ENCODE measurements at regions not wholly inside any gene's neighbourhood (a gene's known extent, or its start where the extent isn't known, plus 50 kb on each side); places are given as distances from the start of the nearest gene placed in this dataset.

DNA sequence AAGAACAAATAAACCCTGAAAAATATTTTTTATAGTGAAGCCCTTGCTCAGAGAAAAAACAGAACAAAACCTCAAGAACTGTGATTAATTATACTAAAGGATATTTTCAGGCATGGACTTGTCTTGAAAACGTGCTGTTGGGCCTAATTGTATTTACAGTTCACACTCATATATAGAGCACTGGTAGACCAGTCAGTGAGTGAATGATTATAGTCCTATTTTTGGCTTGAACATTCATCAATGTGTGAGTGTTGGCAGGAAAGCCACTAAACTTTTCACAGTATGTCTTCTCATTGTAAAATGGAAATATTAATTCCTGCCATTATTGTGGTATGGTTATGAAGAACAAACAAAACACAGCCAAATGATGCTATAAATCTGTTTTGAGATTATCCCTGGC lies 462.8 kb downstream of the KCNA4 start:
- POLR2A ChIA-PET = no interaction called here
- H3K4me2 ChIP-seq (replicated peaks; ENCODE audit: low read depth, low read length, poor library complexity, severe bottlenecking) = no peak overlapping the region
- no peaks in the 10 kb centered on the region for H3K4me1 ChIP-seq (ENCODE audit: control insufficient read depth in 2 of 2, insufficient read depth in 2 of 2, low read length in 2 of 2)
- intact Hi-C loops (cut with micrococcal nuclease) = no loop called here
- H3K79me2 ChIP-seq (ENCODE audit: control insufficient read depth, insufficient read depth, low read length) = no peaks in the 10 kb centered on the region
- WGBS (ENCODE audit: insufficient coverage) = no CpG with 5 or more reads among the region's 1 CpG
- no peaks in the 10 kb centered on the region for H4K20me1 ChIP-seq (ENCODE audit: control insufficient read depth, insufficient read depth, low read length, poor library complexity, severe bottlenecking)
- TF ChIP-seq EZH2 (IDR thresholded peaks at IDR 0.05; ENCODE audit: borderline replicate concordance, insufficient read depth, low read depth, low read length, poor library complexity, severe bottlenecking) = no peak
- TF ChIP-seq, protein P1, sequence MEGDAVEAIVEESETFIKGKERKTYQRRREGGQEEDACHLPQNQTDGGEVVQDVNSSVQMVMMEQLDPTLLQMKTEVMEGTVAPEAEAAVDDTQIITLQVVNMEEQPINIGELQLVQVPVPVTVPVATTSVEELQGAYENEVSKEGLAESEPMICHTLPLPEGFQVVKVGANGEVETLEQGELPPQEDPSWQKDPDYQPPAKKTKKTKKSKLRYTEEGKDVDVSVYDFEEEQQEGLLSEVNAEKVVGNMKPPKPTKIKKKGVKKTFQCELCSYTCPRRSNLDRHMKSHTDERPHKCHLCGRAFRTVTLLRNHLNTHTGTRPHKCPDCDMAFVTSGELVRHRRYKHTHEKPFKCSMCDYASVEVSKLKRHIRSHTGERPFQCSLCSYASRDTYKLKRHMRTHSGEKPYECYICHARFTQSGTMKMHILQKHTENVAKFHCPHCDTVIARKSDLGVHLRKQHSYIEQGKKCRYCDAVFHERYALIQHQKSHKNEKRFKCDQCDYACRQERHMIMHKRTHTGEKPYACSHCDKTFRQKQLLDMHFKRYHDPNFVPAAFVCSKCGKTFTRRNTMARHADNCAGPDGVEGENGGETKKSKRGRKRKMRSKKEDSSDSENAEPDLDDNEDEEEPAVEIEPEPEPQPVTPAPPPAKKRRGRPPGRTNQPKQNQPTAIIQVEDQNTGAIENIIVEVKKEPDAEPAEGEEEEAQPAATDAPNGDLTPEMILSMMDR (IDR thresholded peaks at IDR 0.05) = no peak
- no peak overlapping the region for H2AFZ ChIP-seq (ENCODE audit: insufficient read depth, low read depth, low read length, poor library complexity, severe bottlenecking)
- ATAC-seq (ENCODE audit: low read depth) = no peak
- Mint-ChIP-seq H3K27me3 (no peaks in the 10 kb centered on the region), H3K9me3 (ENCODE audit: insufficient read depth) (no peaks in the 10 kb centered on the region), H3K27ac (no peak overlapping the region), H3K4me3 (no peak overlapping the region), H3K4me1 (no peaks in the 10 kb centered on the region)
- DNase-seq = no peak
- CTCF ChIA-PET = no interaction called here
- H3K27me3 ChIP-seq (replicated peaks in 1 of 4; ENCODE audit: control extremely low read depth in 1 of 4, control insufficient read depth in 3 of 4, insufficient read depth in 4 of 4, low read length in 3 of 4) = no peaks in the 10 kb centered on the region
- H3K4me3 ChIP-seq (ENCODE audit: control extremely low read depth in 1 of 5, extremely low read depth in 1 of 5, insufficient read depth in 1 of 5, low read depth in 2 of 5, low read length in 4 of 5) = no peak overlapping the region
- no peaks in the 10 kb centered on the region for H3K36me3 ChIP-seq (replicated peaks in 1 of 2; ENCODE audit: control extremely low read depth in 1 of 2, control insufficient read depth in 1 of 2, extremely low read depth in 1 of 2, insufficient read depth in 2 of 2, low read length in 1 of 2)
- no peaks in the 10 kb centered on the region for H3K9me3 ChIP-seq (ENCODE audit: control extremely low read depth in 1 of 3, control insufficient read depth in 2 of 3, insufficient read depth in 1 of 3, low read length in 2 of 3)
- H3K27ac ChIP-seq (ENCODE audit: low read length in 2 of 2) = no peak overlapping the region
- no peak overlapping the region for H3K9ac ChIP-seq (ENCODE audit: low read length)

DNA sequence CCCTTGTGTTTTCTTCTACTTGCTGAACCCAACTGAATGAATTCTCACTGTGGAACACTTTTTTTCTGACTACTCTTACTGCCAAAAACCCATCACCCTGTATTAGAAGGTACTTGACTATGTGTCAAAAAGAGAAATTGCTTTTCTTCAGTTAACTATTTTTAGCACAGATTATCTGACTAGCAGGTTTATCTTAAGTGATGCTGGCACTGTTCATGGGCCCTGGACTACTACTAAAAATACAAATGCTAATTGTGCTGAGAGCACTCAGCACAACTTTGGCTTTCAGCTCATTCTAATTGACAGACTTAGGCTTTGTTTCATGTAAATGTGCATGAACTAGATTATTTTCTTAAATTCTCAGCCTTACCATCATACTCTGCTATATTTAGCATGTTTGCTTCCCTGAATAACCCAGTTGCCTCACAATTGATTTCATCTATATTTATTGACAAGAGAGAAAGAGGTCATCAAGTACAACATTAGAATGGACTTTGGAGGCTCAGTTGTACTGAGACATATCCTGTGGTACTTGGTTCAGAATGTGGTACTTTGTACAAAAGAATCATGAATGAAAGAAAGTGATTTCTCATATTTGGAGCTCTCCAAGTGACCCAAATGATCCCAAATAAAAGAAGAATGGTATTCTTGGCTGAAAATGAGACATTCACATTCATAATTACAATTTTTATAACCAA lies 478.3 kb downstream of the KCNA4 start:
- DNase-seq = no peak
- no peak for ATAC-seq (ENCODE audit: low read depth)
- H3K79me2 ChIP-seq (ENCODE audit: control insufficient read depth, insufficient read depth, low read length) = no peaks in the 10 kb centered on the region
- intact Hi-C loops (cut with micrococcal nuclease) = no loop called here
- no peaks in the 10 kb centered on the region for H4K20me1 ChIP-seq (ENCODE audit: control insufficient read depth, insufficient read depth, low read length, poor library complexity, severe bottlenecking)
- ChIA-PET CTCF (no interaction called here), POLR2A (no interaction called here)
- H3K4me3 Mint-ChIP-seq = no peak overlapping the region
- H3K36me3 ChIP-seq (replicated peaks in 1 of 2; ENCODE audit: control extremely low read depth in 1 of 2, control insufficient read depth in 1 of 2, extremely low read depth in 1 of 2, insufficient read depth in 2 of 2, low read length in 1 of 2) = no peaks in the 10 kb centered on the region
- no peaks in the 10 kb centered on the region for H3K27me3 Mint-ChIP-seq
- H2AFZ ChIP-seq (ENCODE audit: insufficient read depth, low read depth, low read length, poor library complexity, severe bottlenecking) = no peak overlapping the region
- no peaks in the 10 kb centered on the region for H3K4me1 Mint-ChIP-seq
- no peak overlapping the region for H3K4me3 ChIP-seq (ENCODE audit: control extremely low read depth in 1 of 5, extremely low read depth in 1 of 5, insufficient read depth in 1 of 5, low read depth in 2 of 5, low read length in 4 of 5)
- TF ChIP-seq, protein P1 (IDR thresholded peaks at IDR 0.05) = no peak
- no peak for TF ChIP-seq EZH2 (IDR thresholded peaks at IDR 0.05; ENCODE audit: borderline replicate concordance, insufficient read depth, low read depth, low read length, poor library complexity, severe bottlenecking)
- no peak overlapping the region for H3K27ac ChIP-seq (ENCODE audit: low read length in 2 of 2)
- H3K9me3 ChIP-seq (ENCODE audit: control extremely low read depth in 1 of 3, control insufficient read depth in 2 of 3, insufficient read depth in 1 of 3, low read length in 2 of 3) = no peaks in the 10 kb centered on the region
- no peak overlapping the region for H3K9ac ChIP-seq (ENCODE audit: low read length)
- H3K4me1 ChIP-seq (ENCODE audit: control insufficient read depth in 2 of 2, insufficient read depth in 2 of 2, low read length in 2 of 2) = no peaks in the 10 kb centered on the region
- no peaks in the 10 kb centered on the region for H3K27me3 ChIP-seq (replicated peaks in 1 of 4; ENCODE audit: control extremely low read depth in 1 of 4, control insufficient read depth in 3 of 4, insufficient read depth in 4 of 4, low read length in 3 of 4)
- no peaks in the 10 kb centered on the region for H3K9me3 Mint-ChIP-seq (ENCODE audit: insufficient read depth)
- H3K4me2 ChIP-seq (replicated peaks; ENCODE audit: low read depth, low read length, poor library complexity, severe bottlenecking) = no peak overlapping the region
- H3K27ac Mint-ChIP-seq = no peak overlapping the region

Measured in B cell (primary cell).